Cardiac fibroblast (primary cell): ENCODE measurements at regions not wholly inside any gene's neighbourhood (a gene's known extent, or its start where the extent isn't known, plus 50 kb on each side); places are given as distances from the start of the nearest gene placed in this dataset.

Experiments
- DNase-seq, 2 donors: peaks; one replicate each; pipeline versions ENCODE4 v3.0.0 to v3.0.0-alpha.2; 2010; ENCODE audit warnings: low read depth in 2 of 2
- H3K4me3 ChIP-seq, 2 donors: replicated peaks in 1 of 2; 1 replicate in 1 of 2; 2 replicates in 1 of 2; pipeline ENCODE4 v1.5.1; 2011; ENCODE audit warnings: low read depth in 2 of 2, low read length in 2 of 2, mild to moderate bottlenecking in 2 of 2, moderate library complexity in 1 of 2
- TF ChIP-seq, protein P1 (sequence below): IDR thresholded peaks from one replicate; pipeline ENCODE4 v1.5.1; 2011; ENCODE audit warnings: low read depth, mild to moderate bottlenecking, low read length, inconsistent platforms

GRCh38 chr4:141391771-141392170 lies 171.1 kb downstream of the ZNF330 start:
- TF ChIP-seq, protein P1, sequence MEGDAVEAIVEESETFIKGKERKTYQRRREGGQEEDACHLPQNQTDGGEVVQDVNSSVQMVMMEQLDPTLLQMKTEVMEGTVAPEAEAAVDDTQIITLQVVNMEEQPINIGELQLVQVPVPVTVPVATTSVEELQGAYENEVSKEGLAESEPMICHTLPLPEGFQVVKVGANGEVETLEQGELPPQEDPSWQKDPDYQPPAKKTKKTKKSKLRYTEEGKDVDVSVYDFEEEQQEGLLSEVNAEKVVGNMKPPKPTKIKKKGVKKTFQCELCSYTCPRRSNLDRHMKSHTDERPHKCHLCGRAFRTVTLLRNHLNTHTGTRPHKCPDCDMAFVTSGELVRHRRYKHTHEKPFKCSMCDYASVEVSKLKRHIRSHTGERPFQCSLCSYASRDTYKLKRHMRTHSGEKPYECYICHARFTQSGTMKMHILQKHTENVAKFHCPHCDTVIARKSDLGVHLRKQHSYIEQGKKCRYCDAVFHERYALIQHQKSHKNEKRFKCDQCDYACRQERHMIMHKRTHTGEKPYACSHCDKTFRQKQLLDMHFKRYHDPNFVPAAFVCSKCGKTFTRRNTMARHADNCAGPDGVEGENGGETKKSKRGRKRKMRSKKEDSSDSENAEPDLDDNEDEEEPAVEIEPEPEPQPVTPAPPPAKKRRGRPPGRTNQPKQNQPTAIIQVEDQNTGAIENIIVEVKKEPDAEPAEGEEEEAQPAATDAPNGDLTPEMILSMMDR: no peak
- no peak for DNase-seq
- H3K4me3 ChIP-seq: no peak overlapping the region

DNA sequence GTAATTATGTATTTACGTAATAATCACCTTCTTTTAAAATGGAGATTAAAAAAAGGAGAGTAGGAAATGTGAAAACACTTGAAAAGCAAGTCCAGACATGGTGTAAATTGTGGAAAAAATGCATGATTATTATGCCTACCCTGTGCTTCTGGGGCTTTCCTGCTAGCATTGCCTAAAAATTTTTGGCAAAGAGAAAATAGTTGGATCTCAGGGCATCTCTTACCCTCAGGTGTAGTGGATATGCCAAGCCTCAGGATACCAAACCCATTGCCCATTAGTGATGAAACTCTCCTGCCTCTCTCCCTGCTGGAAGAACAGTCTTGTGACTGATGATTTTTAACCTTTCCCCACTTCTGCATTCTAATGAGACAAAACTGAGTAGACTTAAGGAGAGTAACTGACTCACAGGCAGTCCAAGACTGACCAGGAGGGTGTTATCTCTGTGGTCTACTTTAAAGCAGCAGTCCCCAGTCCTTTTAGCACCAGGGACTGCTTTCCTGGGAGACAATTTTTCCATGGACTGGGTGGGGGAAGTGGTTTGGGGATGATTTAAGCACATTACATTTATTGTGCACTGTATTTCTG lies 174.6 kb downstream of the ZNF330 start:
- TF ChIP-seq, protein P1: no peak
- no peak for DNase-seq
- H3K4me3 ChIP-seq: no peak overlapping the region

- no peak for DNase-seq
- TF ChIP-seq, protein P1: no peak
- no peak overlapping the region for H3K4me3 ChIP-seq
Measured at GRCh38 chr4:141395919-141396318, 175.2 kb downstream of the ZNF330 start.

GRCh38 chr4:141402712-141403111 lies 182.0 kb downstream of the ZNF330 start:
- TF ChIP-seq, protein P1: no peak
- no peak overlapping the region for H3K4me3 ChIP-seq
- no peak for DNase-seq

DNA sequence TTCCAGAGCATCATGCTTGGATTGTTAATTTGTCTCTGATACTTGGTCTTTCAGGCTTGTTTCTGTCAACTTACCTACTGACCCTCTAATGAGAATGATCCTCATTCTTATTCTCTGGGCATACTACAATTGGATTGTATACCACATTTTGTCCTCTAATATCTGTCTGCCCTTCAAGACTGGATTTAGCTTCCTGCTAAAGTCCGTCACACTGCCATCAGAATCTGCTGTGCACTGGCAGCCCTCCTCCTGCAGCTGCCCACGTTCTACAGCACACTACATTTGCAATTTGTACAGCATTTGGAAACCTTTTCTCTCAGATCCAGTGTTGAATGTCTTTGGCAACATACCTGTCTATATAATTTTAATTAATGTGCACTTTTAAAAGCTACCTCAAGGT lies 183.1 kb downstream of the ZNF330 start:
- H3K4me3 ChIP-seq: no peak overlapping the region
- TF ChIP-seq, protein P1: no peak
- no peak for DNase-seq

DNA sequence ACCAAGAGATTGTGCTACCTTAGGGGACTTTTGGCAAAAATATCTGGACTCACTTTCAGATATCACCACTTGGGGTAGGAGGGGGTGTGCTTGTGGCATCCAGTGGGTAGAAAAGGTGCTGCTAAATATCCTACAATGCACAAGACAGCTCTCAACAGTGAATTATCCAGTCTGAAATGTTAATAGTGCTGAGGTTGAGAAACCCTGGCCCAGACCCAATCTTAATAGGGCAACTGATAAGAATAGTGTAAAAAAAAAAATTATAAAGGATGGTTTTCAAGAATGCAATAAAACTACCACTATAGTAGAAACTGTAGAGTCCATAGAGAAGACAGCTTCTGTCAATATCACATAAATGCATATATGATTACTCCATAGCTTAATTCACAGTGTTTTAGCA lies 185.5 kb downstream of the ZNF330 start:
- TF ChIP-seq, protein P1: no peak
- no peak for DNase-seq
- H3K4me3 ChIP-seq: no peak overlapping the region

- TF ChIP-seq, protein P1: no peak
- H3K4me3 ChIP-seq: no peak overlapping the region
- no peak for DNase-seq
Measured at GRCh38 chr4:141409556-141409955, 188.9 kb downstream of the ZNF330 start.
